Ovary (tissue), 7 donors: ENCODE measurements at regions not wholly inside any gene's neighbourhood (a gene's known extent, or its start where the extent isn't known, plus 50 kb on each side); places are given as distances from the start of the nearest gene placed in this dataset.

Source experiments
- DNase-seq, 5 donors: peaks; one replicate each; pipeline ENCODE4 v3.0.0-alpha.2; 2019 to 2020
- H3K27ac ChIP-seq, 2 donors: fragments of 200-600 bp; one replicate each; pipeline versions ENCODE4 v1.5.1 to v1.8.0; 2019 to 2022
- H3K27me3 ChIP-seq: fragments of 200-600 bp; one replicate; pipeline ENCODE4 v1.8.0; 2022
- H3K36me3 ChIP-seq: fragments of 200-600 bp; sonication (generic); one replicate; pipeline ENCODE4 v1.5.1; 2019
- H3K4me1 ChIP-seq: one replicate; pipeline ENCODE4 v1.8.1; 2013; ENCODE audit warnings: mild to moderate bottlenecking, moderate library complexity; ENCODE audit not compliant: insufficient read depth
- H3K4me3 ChIP-seq: fragments of 200-600 bp; sonication (generic); one replicate; pipeline ENCODE4 v1.5.1; 2017
- H3K9me3 ChIP-seq, 2 donors: fragments of 200-600 bp in 1 of 2; sonication (generic) in 1 of 2; one replicate each; pipeline versions ENCODE4 v1.5.1 to v1.8.1; 2013 to 2019; ENCODE audit warnings: mild to moderate bottlenecking in 1 of 2, moderate library complexity in 1 of 2
- EP300 ChIP-seq: sonication (generic); formaldehyde crosslinking; IDR thresholded peaks from one replicate; pipeline ENCODE4 v1.6.1; 2017; ENCODE audit warnings: antibody characterized with exemption
- POLR2A ChIP-seq: fragments of 450-650 bp; IDR thresholded peaks from one replicate; pipeline ENCODE4 v1.6.1; 2017; ENCODE audit warnings: antibody characterized with exemption, mild to moderate bottlenecking, moderate library complexity
- WGBS, 3 donors: extraction: QIAGEN DNeasy Blood & Tissue Kit in 1 of 3; methylation state at CpG; one replicate each; pipeline versions ENCODE4 v1.1.5 to v1.1.7; 2013 to 2017; 5-methylcytosine and 5-hydroxymethylcytosine counted together
- intact Hi-C, 4 donors: fragments of 100-400 bp; cut with DNase I; formaldehyde crosslinking; loops; one replicate each; pipeline versions ENCODE4 v1.11.0 to v1.15.1; 2022 to 2023
- TF ChIP-seq, protein P1 (sequence below), 3 donors: fragments of 450-650 bp in 2 of 3; fragments of 200-600 bp in 1 of 3; IDR thresholded peaks; one replicate each; pipeline versions ENCODE4 v1.5.1 to v1.8.0; 2016 to 2022; ENCODE audit warnings: antibody characterized with exemption in 3 of 3, mild to moderate bottlenecking in 1 of 3
- donor health status: DM: no; HTN: no; CAD: no; lungs with moderate emphysema.
- donor health status: DM: no; HTN: no; CAD: no.
- donor health status: Bipolar disorder and iron deficiency.
- donor health status: DM: no; HTN: no; CAD: no.
- donor health status: DM: yes; HTN: yes; CAD: no.

GRCh38 chr5:164127527-164127926, 622.1 kb downstream of the MAT2B start:
- TF ChIP-seq, protein P1, sequence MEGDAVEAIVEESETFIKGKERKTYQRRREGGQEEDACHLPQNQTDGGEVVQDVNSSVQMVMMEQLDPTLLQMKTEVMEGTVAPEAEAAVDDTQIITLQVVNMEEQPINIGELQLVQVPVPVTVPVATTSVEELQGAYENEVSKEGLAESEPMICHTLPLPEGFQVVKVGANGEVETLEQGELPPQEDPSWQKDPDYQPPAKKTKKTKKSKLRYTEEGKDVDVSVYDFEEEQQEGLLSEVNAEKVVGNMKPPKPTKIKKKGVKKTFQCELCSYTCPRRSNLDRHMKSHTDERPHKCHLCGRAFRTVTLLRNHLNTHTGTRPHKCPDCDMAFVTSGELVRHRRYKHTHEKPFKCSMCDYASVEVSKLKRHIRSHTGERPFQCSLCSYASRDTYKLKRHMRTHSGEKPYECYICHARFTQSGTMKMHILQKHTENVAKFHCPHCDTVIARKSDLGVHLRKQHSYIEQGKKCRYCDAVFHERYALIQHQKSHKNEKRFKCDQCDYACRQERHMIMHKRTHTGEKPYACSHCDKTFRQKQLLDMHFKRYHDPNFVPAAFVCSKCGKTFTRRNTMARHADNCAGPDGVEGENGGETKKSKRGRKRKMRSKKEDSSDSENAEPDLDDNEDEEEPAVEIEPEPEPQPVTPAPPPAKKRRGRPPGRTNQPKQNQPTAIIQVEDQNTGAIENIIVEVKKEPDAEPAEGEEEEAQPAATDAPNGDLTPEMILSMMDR (IDR thresholded peaks at IDR 0.05): no peak
- no peak for TF ChIP-seq POLR2A
- TF ChIP-seq EP300: no peak
- WGBS, 3 donors: 90 to 94% (median 92%) methylated on average over 2 of the region's 2 CpGs
- no peaks in the 10 kb centered on the region for H3K36me3 ChIP-seq
- no peak for DNase-seq
- H3K27ac ChIP-seq: no peak overlapping the region
- H3K4me1 ChIP-seq: no peaks in the 10 kb centered on the region
- no peaks in the 10 kb centered on the region for H3K27me3 ChIP-seq
- H3K9me3 ChIP-seq: peaks cover 0 to 2% of the 10 kb centered on the region in 2 donors
- intact Hi-C loops: no loop called here
- no peak overlapping the region for H3K4me3 ChIP-seq

DNA sequence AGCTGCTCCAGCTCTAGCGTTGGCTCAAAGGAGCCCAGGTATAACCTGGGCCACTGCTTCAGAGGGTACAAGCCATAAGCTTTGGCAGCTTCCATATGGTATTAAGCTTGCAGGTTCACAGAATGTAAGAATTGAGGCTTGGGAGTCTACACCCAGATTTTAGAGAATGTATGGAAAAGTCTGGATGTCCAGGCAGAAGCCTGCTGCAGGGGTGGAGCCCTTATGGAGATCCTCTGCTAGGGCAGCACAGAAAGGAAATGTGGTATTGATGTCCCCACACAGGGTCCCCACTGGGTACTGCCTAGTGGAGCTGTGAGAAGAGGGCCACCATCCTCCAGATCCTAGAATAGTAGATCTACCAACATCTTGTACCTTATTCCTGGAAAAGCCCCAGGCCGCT, 626.9 kb downstream of the MAT2B start:
- 94 to 95% (median 94%) methylated on average over 2 of the region's 2 CpGs for WGBS, 3 donors
- no peaks in the 10 kb centered on the region for H3K4me1 ChIP-seq
- no peaks in the 10 kb centered on the region for H3K36me3 ChIP-seq
- TF ChIP-seq POLR2A: no peak
- TF ChIP-seq, protein P1 (IDR thresholded peaks at IDR 0.05): no peak
- TF ChIP-seq EP300: no peak
- no peak overlapping the region for H3K27ac ChIP-seq
- DNase-seq: no peak
- H3K4me3 ChIP-seq: no peak overlapping the region
- intact Hi-C loops: no loop called here
- H3K27me3 ChIP-seq: no peaks in the 10 kb centered on the region
- peaks cover 0 to 3% of the 10 kb centered on the region in 2 donors for H3K9me3 ChIP-seq

- Histone ChIP-seq H3K27me3 (no peaks in the 10 kb centered on the region), H3K9me3 (peaks cover 0 to 3% of the 10 kb centered on the region in 2 donors), H3K4me1 (no peaks in the 10 kb centered on the region), H3K27ac (no peak overlapping the region), H3K36me3 (no peaks in the 10 kb centered on the region), H3K4me3 (no peak overlapping the region)
- no peak for DNase-seq
- TF ChIP-seq POLR2A: no peak
- intact Hi-C loops: no loop called here
- 90 to 95% (median 93%) methylated on average over 8 of the region's 8 CpGs for WGBS, 3 donors
These were observed 631.7 kb downstream of the MAT2B start for GRCh38 chr5:164137095-164137494.

DNA sequence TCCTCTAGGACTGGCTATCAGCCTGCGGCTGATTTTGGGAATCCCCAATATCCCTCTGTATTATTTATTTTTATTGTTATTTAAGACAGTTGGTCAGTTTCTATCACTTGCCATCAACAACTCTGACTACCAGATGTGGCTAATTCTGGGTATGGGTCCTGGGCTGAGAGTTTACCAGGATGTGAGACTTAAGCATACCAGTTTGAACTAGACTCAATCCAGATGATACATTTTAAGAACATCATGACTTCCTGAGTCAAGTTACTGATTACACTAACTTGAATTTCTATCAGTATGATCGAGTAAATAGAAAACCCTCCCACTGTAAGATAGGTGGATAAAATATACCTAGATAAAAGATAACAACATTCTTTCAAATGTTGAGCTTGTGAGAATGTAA, 634.0 kb downstream of the MAT2B start:
- WGBS, 3 donors: 83 to 90% (median 88%) methylated on average over 2 of the region's 2 CpGs
- intact Hi-C loops: no loop called here
- no peak overlapping the region for H3K4me3 ChIP-seq

DNA sequence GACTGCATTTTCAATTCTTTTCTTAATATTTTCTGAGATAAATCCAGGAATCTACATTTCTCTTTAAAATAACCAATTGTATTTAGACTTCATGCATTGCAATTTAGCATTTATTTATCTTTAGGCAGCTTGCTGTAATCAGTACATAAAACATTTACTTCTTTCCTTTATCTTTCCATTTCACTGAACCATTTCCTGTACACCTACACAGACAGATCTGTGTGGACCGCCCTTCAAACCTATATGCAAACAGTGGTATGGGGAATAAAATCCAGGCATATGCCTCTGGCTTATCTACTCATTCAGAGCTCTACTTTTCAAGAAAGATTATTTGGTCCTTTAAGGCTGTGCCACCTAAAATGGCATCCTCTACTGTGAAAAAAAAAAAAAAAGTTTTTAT, 640.0 kb downstream of the MAT2B start:
- no peaks in the 10 kb centered on the region for H3K4me1 ChIP-seq
- H3K27me3 ChIP-seq: no peaks in the 10 kb centered on the region
- no peak overlapping the region for H3K4me3 ChIP-seq
- 76 to 83% (median 76%) methylated on average over 1 of the region's 1 CpG for WGBS, 3 donors
- no peaks in the 10 kb centered on the region for H3K9me3 ChIP-seq
- no peak for DNase-seq
- intact Hi-C loops: no loop called here
- H3K27ac ChIP-seq: no peak overlapping the region
- H3K36me3 ChIP-seq: no peaks in the 10 kb centered on the region
- TF ChIP-seq, protein P1 (IDR thresholded peaks at IDR 0.05): no peak
- TF ChIP-seq POLR2A (no peak), EP300 (no peak)

More for the DNA sequence above, 634.0 kb downstream of the MAT2B start:
- TF ChIP-seq, protein P1 (IDR thresholded peaks at IDR 0.05): no peak
- no peak for TF ChIP-seq EP300
- TF ChIP-seq POLR2A: no peak
- Histone ChIP-seq H3K27ac (no peak overlapping the region), H3K4me1 (no peaks in the 10 kb centered on the region), H3K9me3 (no peaks in the 10 kb centered on the region), H3K27me3 (no peaks in the 10 kb centered on the region), H3K36me3 (no peaks in the 10 kb centered on the region)
- no peak for DNase-seq
